OCI-LY1 (cell line): ENCODE measurements at regions not wholly inside any gene's neighbourhood (a gene's known extent, or its start where the extent isn't known, plus 50 kb on each side); places are given as distances from the start of the nearest gene placed in this dataset.

Source experiments
- EZH2 ChIP-seq: fragments of 200-600 bp; sonication (generic), shearing (Covaris generic); IDR thresholded peaks from 2 replicates; pipeline ENCODE4 v1.8.0; 2017; ENCODE audit warnings: borderline replicate concordance, mixed run types, mild to moderate bottlenecking, antibody characterized with exemption, low read length, moderate library complexity, mixed read lengths
- TF ChIP-seq, protein P1 (sequence below): fragments of 200-600 bp; sonication (generic), shearing (Covaris generic); IDR thresholded peaks from 2 replicates; pipeline ENCODE4 v1.5.1; 2017; ENCODE audit warnings: mild to moderate bottlenecking, antibody characterized with exemption, low read length, moderate library complexity, mixed read lengths

DNA sequence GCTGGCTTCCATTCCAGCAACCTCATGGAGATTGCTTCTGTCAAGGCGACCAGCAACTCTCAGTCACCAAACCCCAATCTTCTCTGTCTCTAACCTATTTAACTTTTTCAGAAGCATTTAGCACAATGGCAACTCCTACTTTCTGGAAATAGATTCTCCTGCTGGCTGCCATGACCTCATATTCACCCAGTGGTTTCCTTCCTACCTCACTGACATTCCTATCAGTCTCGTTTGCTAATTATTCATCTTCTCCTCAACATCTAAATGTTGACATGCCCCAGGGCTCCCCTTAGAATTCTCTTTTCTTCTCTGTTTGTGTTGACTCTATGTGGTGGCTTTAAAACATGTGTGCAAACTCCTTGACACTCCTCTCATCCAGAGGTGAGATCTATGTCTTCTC is 106.7 kb downstream of the OLFM4 start:
- TF ChIP-seq, protein P1, sequence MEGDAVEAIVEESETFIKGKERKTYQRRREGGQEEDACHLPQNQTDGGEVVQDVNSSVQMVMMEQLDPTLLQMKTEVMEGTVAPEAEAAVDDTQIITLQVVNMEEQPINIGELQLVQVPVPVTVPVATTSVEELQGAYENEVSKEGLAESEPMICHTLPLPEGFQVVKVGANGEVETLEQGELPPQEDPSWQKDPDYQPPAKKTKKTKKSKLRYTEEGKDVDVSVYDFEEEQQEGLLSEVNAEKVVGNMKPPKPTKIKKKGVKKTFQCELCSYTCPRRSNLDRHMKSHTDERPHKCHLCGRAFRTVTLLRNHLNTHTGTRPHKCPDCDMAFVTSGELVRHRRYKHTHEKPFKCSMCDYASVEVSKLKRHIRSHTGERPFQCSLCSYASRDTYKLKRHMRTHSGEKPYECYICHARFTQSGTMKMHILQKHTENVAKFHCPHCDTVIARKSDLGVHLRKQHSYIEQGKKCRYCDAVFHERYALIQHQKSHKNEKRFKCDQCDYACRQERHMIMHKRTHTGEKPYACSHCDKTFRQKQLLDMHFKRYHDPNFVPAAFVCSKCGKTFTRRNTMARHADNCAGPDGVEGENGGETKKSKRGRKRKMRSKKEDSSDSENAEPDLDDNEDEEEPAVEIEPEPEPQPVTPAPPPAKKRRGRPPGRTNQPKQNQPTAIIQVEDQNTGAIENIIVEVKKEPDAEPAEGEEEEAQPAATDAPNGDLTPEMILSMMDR = no peak
- no peak for TF ChIP-seq EZH2
